Omental fat pad (tissue), 3 donors: ENCODE measurements at regions not wholly inside any gene's neighbourhood (a gene's known extent, or its start where the extent isn't known, plus 50 kb on each side); places are given as distances from the start of the nearest gene placed in this dataset.

ENCODE experiments used
- ATAC-seq: fragments of 150-250 bp; one replicate; pipeline ENCODE4 v1.9.1; 2016; ENCODE audit warnings: mild to moderate bottlenecking, moderate library complexity; ENCODE audit not compliant: low FRiP score
- DNase-seq: peaks from one replicate; pipeline ENCODE4 v3.0.0-alpha.2; 2019; ENCODE audit warnings: low spot score
- CTCF ChIP-seq, 3 donors: fragments of 450-650 bp; IDR thresholded peaks; one replicate each; pipeline ENCODE4 v1.5.1; 2016 to 2017; ENCODE audit warnings: antibody characterized with exemption in 3 of 3, mild to moderate bottlenecking in 3 of 3, moderate library complexity in 2 of 3

GRCh38 chr2:173749315-173749714, 215.9 kb downstream of the SP3 start:
- TF ChIP-seq CTCF (IDR thresholded peaks at IDR 0.05) = no peak
- ATAC-seq (no peak), DNase-seq (no peak)

DNA sequence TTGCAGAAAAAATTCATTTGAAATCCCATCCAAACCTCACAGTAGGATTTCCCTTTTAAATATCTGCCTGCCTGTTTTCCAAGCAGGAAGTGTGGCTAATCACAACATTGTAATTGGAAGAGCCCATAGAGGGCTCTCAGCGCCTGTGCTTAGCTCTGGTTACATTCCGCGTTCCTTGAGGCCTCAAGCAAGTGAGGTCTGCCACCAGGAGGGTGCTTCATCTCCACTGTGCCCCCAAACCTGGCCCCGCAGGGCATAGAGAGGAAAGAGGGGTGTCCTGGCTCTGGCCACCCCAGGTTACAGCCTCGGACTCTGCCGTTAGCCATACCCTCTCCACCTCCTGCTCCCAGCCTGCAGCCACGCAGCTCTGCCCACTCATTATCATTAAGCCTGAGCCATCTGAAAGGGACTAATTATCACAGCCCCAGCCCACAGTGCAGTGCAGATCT, 214.8 kb downstream of the SP3 start:
- no peak for DNase-seq

GRCh38 chr2:173750831-173751230, 214.3 kb downstream of the SP3 start:
- no peak for ATAC-seq
- no peak for DNase-seq
- TF ChIP-seq CTCF (IDR thresholded peaks at IDR 0.05) = no peak

More for the DNA sequence above, 214.8 kb downstream of the SP3 start:
- no peak for TF ChIP-seq CTCF (IDR thresholded peaks at IDR 0.05)
- no peak for ATAC-seq

- no peak for TF ChIP-seq CTCF (IDR thresholded peaks at IDR 0.05)
- no peak for ATAC-seq
- DNase-seq = no peak
Measured at GRCh38 chr2:173751245-173751975, 213.8 kb downstream of the SP3 start.

GRCh38 chr2:173752152-173752551, 213.0 kb downstream of the SP3 start:
- ATAC-seq (no peak), DNase-seq (no peak)
- no peak for TF ChIP-seq CTCF (IDR thresholded peaks at IDR 0.05)

DNA sequence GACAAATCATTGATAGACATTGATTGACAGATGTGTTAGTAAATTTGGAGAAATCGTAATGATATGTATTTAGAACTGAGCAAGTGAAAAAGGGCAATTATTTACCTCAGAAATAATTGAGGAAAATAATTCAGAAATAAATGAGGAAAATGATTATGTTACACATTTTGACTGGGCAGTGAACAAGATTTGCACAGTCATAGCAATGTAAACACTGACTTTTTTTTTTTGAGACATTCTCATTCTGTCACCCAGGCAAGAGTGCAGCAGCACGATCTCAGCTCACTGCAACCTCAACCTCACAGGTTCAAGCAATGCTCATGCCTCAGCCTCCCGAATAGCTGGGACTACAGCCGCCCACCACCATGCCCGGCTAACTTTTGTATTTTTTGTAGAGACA, 211.7 kb downstream of the SP3 start:
- ATAC-seq = no peak
- TF ChIP-seq CTCF (IDR thresholded peaks at IDR 0.05) = no peak
- DNase-seq = no peak

DNA sequence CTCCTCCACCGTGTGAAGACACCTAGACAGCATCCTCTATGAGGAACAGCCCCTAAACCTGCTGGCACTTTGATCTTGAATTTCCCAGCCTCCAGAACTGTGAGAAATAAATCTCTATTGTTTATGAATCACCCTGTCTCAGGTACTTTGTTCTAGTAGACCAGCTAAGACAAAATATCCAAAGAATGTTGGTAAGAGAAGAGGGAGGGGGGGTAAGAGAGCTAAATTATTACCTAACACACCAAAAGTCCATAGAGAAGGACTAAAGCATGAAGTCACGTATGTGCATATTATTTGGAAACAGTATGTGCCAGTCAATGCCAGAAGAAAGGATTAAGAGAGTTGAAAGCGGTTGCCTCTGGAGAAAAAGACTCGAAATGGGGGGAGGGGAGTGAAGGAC, 211.0 kb downstream of the SP3 start:
- DNase-seq (no peak), ATAC-seq (no peak)
- no peak for TF ChIP-seq CTCF (IDR thresholded peaks at IDR 0.05)
